Liver (tissue), 8 donors: ENCODE measurements at regions not wholly inside any gene's neighbourhood (a gene's known extent, or its start where the extent isn't known, plus 50 kb on each side); places are given as distances from the start of the nearest gene placed in this dataset.

Experiments used
- DNase-seq: peaks from one replicate; pipeline ENCODE4 v3.0.0-alpha.2; 2017; ENCODE audit warnings: low spot score
- H3K27ac ChIP-seq, 2 donors: one replicate each; pipeline ENCODE4 v1.7.0; 2013; ENCODE audit warnings: inconsistent platforms in 2 of 2, low read length in 2 of 2, control low read depth in 1 of 2, low read depth in 1 of 2, mild to moderate bottlenecking in 1 of 2
- H3K27me3 ChIP-seq, 4 donors: one replicate each; pipeline versions ENCODE4 v1.6.1 to v1.7.0; 2013; ENCODE audit warnings: low read length in 3 of 4, inconsistent platforms in 1 of 4, mild to moderate bottlenecking in 1 of 4, moderate library complexity in 1 of 4; ENCODE audit not compliant: control insufficient read depth in 4 of 4, insufficient read depth in 4 of 4
- H3K36me3 ChIP-seq, 4 donors: one replicate each; pipeline versions ENCODE4 v1.6.1 to v1.7.0; 2013; ENCODE audit warnings: low read length in 3 of 4, mild to moderate bottlenecking in 3 of 4, low read depth in 1 of 4, moderate library complexity in 1 of 4; ENCODE audit not compliant: control insufficient read depth in 4 of 4, insufficient read depth in 3 of 4
- H3K4me1 ChIP-seq, 4 donors: one replicate each; pipeline versions ENCODE4 v1.6.1 to v1.7.0; 2013; ENCODE audit warnings: low read length in 3 of 4, mild to moderate bottlenecking in 3 of 4, moderate library complexity in 1 of 4; ENCODE audit not compliant: control insufficient read depth in 4 of 4, insufficient read depth in 4 of 4
- H3K4me3 ChIP-seq, 3 donors: one replicate each; pipeline versions ENCODE4 v1.6.1 to v1.7.0; 2013; ENCODE audit warnings: low read length in 3 of 3, control low read depth in 1 of 3, low read depth in 1 of 3, mild to moderate bottlenecking in 1 of 3
- H3K9ac ChIP-seq, 2 donors: one replicate each; pipeline ENCODE4 v1.7.0; 2013; ENCODE audit warnings: low read length in 2 of 2, mild to moderate bottlenecking in 2 of 2, moderate library complexity in 2 of 2, control low read depth in 1 of 2, low read depth in 1 of 2
- H3K9me3 ChIP-seq, 4 donors: one replicate each; pipeline versions ENCODE4 v1.6.1 to v1.7.0; 2013; ENCODE audit warnings: low read length in 3 of 4; ENCODE audit not compliant: control insufficient read depth in 4 of 4
- EGR1 ChIP-seq, 2 donors: IDR thresholded peaks; 2 replicates each; pipeline ENCODE4 v1.6.1; 2016 to 2018; ENCODE audit warnings: antibody characterized with exemption in 2 of 2, low read depth in 2 of 2
- FOXA1 ChIP-seq: IDR thresholded peaks from 2 replicates; pipeline ENCODE4 v1.6.1; 2016; ENCODE audit warnings: antibody characterized with exemption
- FOXA2 ChIP-seq: IDR thresholded peaks from 2 replicates; pipeline ENCODE4 v1.6.1; 2016; ENCODE audit warnings: antibody characterized with exemption
- GABPA ChIP-seq, 2 donors: IDR thresholded peaks in 1 of 2; conservative IDR thresholded peaks in 1 of 2; 2 replicates each; pipeline ENCODE4 v1.6.1; 2016; ENCODE audit warnings: antibody characterized with exemption in 2 of 2, mild to moderate bottlenecking in 1 of 2, moderate library complexity in 1 of 2
- HNF4A ChIP-seq, 2 donors: conservative IDR thresholded peaks; 2 replicates each; pipeline ENCODE4 v1.6.1; 2016; ENCODE audit warnings: antibody characterized with exemption in 2 of 2, mild to moderate bottlenecking in 2 of 2
- HNF4G ChIP-seq: IDR thresholded peaks from 2 replicates; pipeline ENCODE4 v1.6.1; 2016; ENCODE audit warnings: antibody characterized with exemption
- JUND ChIP-seq, 2 donors: IDR thresholded peaks; 2 replicates each; pipeline ENCODE4 v1.6.1; 2016; ENCODE audit warnings: antibody characterized with exemption in 2 of 2
- NR2F2 ChIP-seq: IDR thresholded peaks from 2 replicates; pipeline ENCODE4 v1.6.1; 2016; ENCODE audit warnings: antibody characterized with exemption
- RAD21 ChIP-seq, 2 donors: IDR thresholded peaks; 2 replicates each; pipeline ENCODE4 v1.6.1; 2016; ENCODE audit warnings: antibody characterized with exemption in 2 of 2, mild to moderate bottlenecking in 2 of 2
- SP1 ChIP-seq: IDR thresholded peaks from 2 replicates; pipeline ENCODE4 v1.6.1; 2018; ENCODE audit warnings: antibody characterized with exemption, mild to moderate bottlenecking
- TAF1 ChIP-seq: conservative IDR thresholded peaks from 2 replicates; pipeline ENCODE4 v1.6.1; 2016; ENCODE audit warnings: antibody characterized with exemption, mild to moderate bottlenecking
- YY1 ChIP-seq: IDR thresholded peaks from 2 replicates; pipeline ENCODE4 v1.6.1; 2016; ENCODE audit warnings: antibody characterized with exemption, mild to moderate bottlenecking
- WGBS: extraction: QIAGEN DNeasy Blood & Tissue Kit; methylation state at CpG from one replicate; pipeline ENCODE4 v1.1.7; 2013; 5-methylcytosine and 5-hydroxymethylcytosine counted together
- TF ChIP-seq, protein P1 (sequence below): IDR thresholded peaks from 2 replicates; pipeline ENCODE4 v1.6.1; 2016; ENCODE audit warnings: antibody characterized with exemption
- TF ChIP-seq, protein P2 (sequence below): IDR thresholded peaks from 2 replicates; pipeline ENCODE4 v1.6.1; 2016; ENCODE audit warnings: antibody characterized with exemption
- TF ChIP-seq, protein P3 (sequence below): fragments of 150-350 bp; IDR thresholded peaks from 2 replicates; pipeline ENCODE4 v1.5.1; 2017; ENCODE audit warnings: improper control_type of control experiment, low read depth, low read length; ENCODE audit not compliant: missing input control
- donor health status: healthy.
- donor health status: healthy.
- donor health status: healthy.
- donor health status: healthy.
- donor health status: healthy.

DNA sequence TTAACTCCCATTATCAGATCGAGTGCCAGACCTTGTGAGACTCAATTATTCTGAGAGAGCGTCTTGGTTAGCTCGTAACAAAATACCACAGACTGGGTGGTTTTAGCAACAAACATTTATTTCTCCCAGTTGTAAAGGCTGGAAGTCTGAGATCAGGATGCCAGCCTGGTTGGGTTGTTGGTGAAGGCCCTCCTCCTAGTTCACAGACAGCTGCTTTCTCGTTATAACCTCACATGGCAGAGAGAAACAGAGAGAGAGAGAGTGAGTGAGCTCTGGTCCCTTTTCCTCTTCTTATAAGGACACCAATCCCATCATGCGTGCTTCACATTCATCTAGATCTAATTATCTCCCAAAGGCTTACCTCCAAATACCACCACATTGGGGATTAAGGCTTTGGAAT is 114.2 kb upstream of the SLC24A2 start:
- H3K9me3 ChIP-seq = no peaks in the 10 kb centered on the region
- H3K27ac ChIP-seq = no peak overlapping the region
- H3K36me3 ChIP-seq = no peaks in the 10 kb centered on the region
- H3K27me3 ChIP-seq = no peaks in the 10 kb centered on the region
- TF ChIP-seq, protein P1, sequence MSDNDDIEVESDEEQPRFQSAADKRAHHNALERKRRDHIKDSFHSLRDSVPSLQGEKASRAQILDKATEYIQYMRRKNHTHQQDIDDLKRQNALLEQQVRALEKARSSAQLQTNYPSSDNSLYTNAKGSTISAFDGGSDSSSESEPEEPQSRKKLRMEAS = no peak
- no peak for TF ChIP-seq RAD21 (IDR thresholded peaks at IDR 0.05)
- no peak for TF ChIP-seq FOXA1
- TF ChIP-seq EGR1 (IDR thresholded peaks at IDR 0.05; ENCODE audit: low read depth in 2 of 2) = no peak
- TF ChIP-seq, protein P2, sequence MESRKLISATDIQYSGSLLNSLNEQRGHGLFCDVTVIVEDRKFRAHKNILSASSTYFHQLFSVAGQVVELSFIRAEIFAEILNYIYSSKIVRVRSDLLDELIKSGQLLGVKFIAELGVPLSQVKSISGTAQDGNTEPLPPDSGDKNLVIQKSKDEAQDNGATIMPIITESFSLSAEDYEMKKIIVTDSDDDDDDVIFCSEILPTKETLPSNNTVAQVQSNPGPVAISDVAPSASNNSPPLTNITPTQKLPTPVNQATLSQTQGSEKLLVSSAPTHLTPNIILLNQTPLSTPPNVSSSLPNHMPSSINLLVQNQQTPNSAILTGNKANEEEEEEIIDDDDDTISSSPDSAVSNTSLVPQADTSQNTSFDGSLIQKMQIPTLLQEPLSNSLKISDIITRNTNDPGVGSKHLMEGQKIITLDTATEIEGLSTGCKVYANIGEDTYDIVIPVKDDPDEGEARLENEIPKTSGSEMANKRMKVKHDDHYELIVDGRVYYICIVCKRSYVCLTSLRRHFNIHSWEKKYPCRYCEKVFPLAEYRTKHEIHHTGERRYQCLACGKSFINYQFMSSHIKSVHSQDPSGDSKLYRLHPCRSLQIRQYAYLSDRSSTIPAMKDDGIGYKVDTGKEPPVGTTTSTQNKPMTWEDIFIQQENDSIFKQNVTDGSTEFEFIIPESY = no peak
- no peak for TF ChIP-seq SP1
- no peak for TF ChIP-seq YY1
- no peak for TF ChIP-seq HNF4G
- no peak for TF ChIP-seq NR2F2
- TF ChIP-seq GABPA (IDR thresholded peaks at IDR 0.05 in 1 of 2, conservative IDR thresholded peaks at IDR 0.05 in 1 of 2) = no peak
- TF ChIP-seq JUND (IDR thresholded peaks at IDR 0.05) = no peak
- TF ChIP-seq, protein P3, sequence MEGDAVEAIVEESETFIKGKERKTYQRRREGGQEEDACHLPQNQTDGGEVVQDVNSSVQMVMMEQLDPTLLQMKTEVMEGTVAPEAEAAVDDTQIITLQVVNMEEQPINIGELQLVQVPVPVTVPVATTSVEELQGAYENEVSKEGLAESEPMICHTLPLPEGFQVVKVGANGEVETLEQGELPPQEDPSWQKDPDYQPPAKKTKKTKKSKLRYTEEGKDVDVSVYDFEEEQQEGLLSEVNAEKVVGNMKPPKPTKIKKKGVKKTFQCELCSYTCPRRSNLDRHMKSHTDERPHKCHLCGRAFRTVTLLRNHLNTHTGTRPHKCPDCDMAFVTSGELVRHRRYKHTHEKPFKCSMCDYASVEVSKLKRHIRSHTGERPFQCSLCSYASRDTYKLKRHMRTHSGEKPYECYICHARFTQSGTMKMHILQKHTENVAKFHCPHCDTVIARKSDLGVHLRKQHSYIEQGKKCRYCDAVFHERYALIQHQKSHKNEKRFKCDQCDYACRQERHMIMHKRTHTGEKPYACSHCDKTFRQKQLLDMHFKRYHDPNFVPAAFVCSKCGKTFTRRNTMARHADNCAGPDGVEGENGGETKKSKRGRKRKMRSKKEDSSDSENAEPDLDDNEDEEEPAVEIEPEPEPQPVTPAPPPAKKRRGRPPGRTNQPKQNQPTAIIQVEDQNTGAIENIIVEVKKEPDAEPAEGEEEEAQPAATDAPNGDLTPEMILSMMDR = no peak
- H3K4me3 ChIP-seq = no peak overlapping the region
- no peaks in the 10 kb centered on the region for H3K4me1 ChIP-seq
- 55% methylated on average over 5 of the region's 5 CpGs for WGBS
- no peak for DNase-seq
- no peak overlapping the region for H3K9ac ChIP-seq

DNA sequence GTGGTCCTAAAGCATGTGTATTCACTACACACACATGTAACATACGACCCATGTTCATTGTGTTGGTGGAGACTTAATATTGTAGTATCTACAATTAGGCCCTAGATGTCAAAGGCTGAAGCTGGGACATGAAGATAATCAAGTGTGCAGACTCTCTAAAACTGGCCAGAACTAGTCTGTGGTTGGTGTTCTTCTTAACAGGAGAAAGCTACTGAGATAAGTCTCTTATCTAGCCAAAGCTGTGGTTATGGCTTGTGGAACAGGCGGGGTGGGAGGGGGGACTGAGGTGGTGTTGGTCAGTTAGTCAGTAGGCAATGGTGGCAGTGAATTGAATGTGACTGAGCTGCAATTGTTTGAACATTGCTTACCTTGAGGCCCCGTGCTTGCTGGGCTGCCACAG is 112.7 kb upstream of the SLC24A2 start:
- Histone ChIP-seq H3K27ac (no peak overlapping the region), H3K9ac (no peak overlapping the region), H3K4me3 (no peak overlapping the region), H3K4me1 (no peaks in the 10 kb centered on the region), H3K27me3 (no peaks in the 10 kb centered on the region), H3K9me3 (no peaks in the 10 kb centered on the region), H3K36me3 (no peaks in the 10 kb centered on the region)
- TF ChIP-seq SP1 (no peak), TAF1 (no peak), YY1 (no peak), NR2F2 (no peak), FOXA2 (no peak), HNF4A (conservative IDR thresholded peaks at IDR 0.05) (no peak), GABPA (IDR thresholded peaks at IDR 0.05 in 1 of 2, conservative IDR thresholded peaks at IDR 0.05 in 1 of 2) (no peak)
- TF ChIP-seq, protein P3 = no peak
- no peak for DNase-seq
- WGBS = 77% methylated on average over 3 of the region's 3 CpGs
